SH-SY5Y (cell line): ENCODE measurements at regions not wholly inside any gene's neighbourhood (a gene's known extent, or its start where the extent isn't known, plus 50 kb on each side); places are given as distances from the start of the nearest gene placed in this dataset.

Experiments used
- GATA2 ChIP-seq: IDR thresholded peaks from 2 replicates; pipeline ENCODE4 v1.6.1; 2011; ENCODE audit warnings: mild to moderate bottlenecking, low read depth, low read length
- GATA3 ChIP-seq: IDR thresholded peaks from 2 replicates; pipeline ENCODE4 v1.6.1; 2011; ENCODE audit warnings: low read depth, mild to moderate bottlenecking, low read length, moderate library complexity

- TF ChIP-seq GATA2: no peak
- no peak for TF ChIP-seq GATA3
Observed at GRCh38 chr4:181741513-181741912, 501.7 kb upstream of the TENM3 start.
